OCI-LY1 (cell line): ENCODE measurements at regions not wholly inside any gene's neighbourhood (a gene's known extent, or its start where the extent isn't known, plus 50 kb on each side); places are given as distances from the start of the nearest gene placed in this dataset.

Experiments
- EZH2 ChIP-seq: fragments of 200-600 bp; sonication (generic), shearing (Covaris generic); IDR thresholded peaks from 2 replicates; pipeline ENCODE4 v1.8.0; 2017; ENCODE audit warnings: borderline replicate concordance, mixed run types, mild to moderate bottlenecking, antibody characterized with exemption, low read length, moderate library complexity, mixed read lengths
- TF ChIP-seq, protein P1 (sequence below): fragments of 200-600 bp; sonication (generic), shearing (Covaris generic); IDR thresholded peaks from 2 replicates; pipeline ENCODE4 v1.5.1; 2017; ENCODE audit warnings: mild to moderate bottlenecking, antibody characterized with exemption, low read length, moderate library complexity, mixed read lengths

DNA sequence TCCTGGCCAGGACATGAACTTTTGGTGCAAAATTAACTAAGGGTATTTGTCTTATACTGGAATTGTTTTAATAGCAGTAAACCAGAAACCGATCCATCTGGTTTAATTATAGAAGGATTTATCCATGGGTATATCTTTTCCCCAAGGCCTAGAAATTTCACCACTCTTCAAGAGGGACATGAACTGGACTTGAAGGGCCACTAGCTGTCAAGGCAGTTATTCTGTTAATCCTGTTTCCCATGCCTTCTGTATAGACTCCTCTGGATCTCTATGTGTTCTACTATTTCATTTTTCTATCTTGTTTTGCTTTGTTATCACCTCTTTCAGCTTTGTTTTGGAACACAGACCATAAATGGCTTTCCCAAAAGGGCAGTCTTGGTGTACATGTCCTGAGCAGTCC, 467.6 kb downstream of the KIF4B start:
- TF ChIP-seq, protein P1, sequence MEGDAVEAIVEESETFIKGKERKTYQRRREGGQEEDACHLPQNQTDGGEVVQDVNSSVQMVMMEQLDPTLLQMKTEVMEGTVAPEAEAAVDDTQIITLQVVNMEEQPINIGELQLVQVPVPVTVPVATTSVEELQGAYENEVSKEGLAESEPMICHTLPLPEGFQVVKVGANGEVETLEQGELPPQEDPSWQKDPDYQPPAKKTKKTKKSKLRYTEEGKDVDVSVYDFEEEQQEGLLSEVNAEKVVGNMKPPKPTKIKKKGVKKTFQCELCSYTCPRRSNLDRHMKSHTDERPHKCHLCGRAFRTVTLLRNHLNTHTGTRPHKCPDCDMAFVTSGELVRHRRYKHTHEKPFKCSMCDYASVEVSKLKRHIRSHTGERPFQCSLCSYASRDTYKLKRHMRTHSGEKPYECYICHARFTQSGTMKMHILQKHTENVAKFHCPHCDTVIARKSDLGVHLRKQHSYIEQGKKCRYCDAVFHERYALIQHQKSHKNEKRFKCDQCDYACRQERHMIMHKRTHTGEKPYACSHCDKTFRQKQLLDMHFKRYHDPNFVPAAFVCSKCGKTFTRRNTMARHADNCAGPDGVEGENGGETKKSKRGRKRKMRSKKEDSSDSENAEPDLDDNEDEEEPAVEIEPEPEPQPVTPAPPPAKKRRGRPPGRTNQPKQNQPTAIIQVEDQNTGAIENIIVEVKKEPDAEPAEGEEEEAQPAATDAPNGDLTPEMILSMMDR = no peak
- TF ChIP-seq EZH2 = no peak
